ENCODE measurements at regions not wholly inside any gene's neighbourhood (a gene's known extent, or its start where the extent isn't known, plus 50 kb on each side); places are given as distances from the start of the nearest gene placed in this dataset.

GRCh38 chr9:111726949-111727348, 65.5 kb downstream of the GNG10 start:
- H4K20me1 ChIP-seq (ENCODE audit: control insufficient read depth, insufficient read depth, low read length, poor library complexity, severe bottlenecking), result no peaks in the 10 kb centered on the region
- peaks cover 0 to 2% of the 10 kb centered on the region in 2 experiments for H3K36me3 ChIP-seq (replicated peaks in 1 of 2; ENCODE audit: control extremely low read depth in 1 of 2, control insufficient read depth in 1 of 2, extremely low read depth in 1 of 2, insufficient read depth in 2 of 2, low read length in 1 of 2)
- no peak overlapping the region for H2AFZ ChIP-seq (ENCODE audit: insufficient read depth, low read depth, low read length, poor library complexity, severe bottlenecking)
- intact Hi-C loops (cut with micrococcal nuclease), result no loop called here
- H3K9ac ChIP-seq (ENCODE audit: low read length), result no peak overlapping the region
- TF ChIP-seq, protein P1, sequence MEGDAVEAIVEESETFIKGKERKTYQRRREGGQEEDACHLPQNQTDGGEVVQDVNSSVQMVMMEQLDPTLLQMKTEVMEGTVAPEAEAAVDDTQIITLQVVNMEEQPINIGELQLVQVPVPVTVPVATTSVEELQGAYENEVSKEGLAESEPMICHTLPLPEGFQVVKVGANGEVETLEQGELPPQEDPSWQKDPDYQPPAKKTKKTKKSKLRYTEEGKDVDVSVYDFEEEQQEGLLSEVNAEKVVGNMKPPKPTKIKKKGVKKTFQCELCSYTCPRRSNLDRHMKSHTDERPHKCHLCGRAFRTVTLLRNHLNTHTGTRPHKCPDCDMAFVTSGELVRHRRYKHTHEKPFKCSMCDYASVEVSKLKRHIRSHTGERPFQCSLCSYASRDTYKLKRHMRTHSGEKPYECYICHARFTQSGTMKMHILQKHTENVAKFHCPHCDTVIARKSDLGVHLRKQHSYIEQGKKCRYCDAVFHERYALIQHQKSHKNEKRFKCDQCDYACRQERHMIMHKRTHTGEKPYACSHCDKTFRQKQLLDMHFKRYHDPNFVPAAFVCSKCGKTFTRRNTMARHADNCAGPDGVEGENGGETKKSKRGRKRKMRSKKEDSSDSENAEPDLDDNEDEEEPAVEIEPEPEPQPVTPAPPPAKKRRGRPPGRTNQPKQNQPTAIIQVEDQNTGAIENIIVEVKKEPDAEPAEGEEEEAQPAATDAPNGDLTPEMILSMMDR (IDR thresholded peaks at IDR 0.05), result no peak
- no peak for TF ChIP-seq EZH2 (IDR thresholded peaks at IDR 0.05; ENCODE audit: borderline replicate concordance, insufficient read depth, low read depth, low read length, poor library complexity, severe bottlenecking)
- peaks cover 4% of the 10 kb centered on the region for H3K9me3 Mint-ChIP-seq (ENCODE audit: insufficient read depth)
- H3K4me1 ChIP-seq (ENCODE audit: control insufficient read depth in 2 of 2, insufficient read depth in 2 of 2, low read length in 2 of 2), result no peaks in the 10 kb centered on the region
- H3K4me1 Mint-ChIP-seq, result no peaks in the 10 kb centered on the region
- no peak overlapping the region for H3K27ac Mint-ChIP-seq
- no peaks in the 10 kb centered on the region for H3K79me2 ChIP-seq (ENCODE audit: control insufficient read depth, insufficient read depth, low read length)
- no peak for ATAC-seq (ENCODE audit: low read depth)
- no peak overlapping the region for H3K4me3 ChIP-seq (ENCODE audit: control extremely low read depth in 1 of 5, extremely low read depth in 1 of 5, insufficient read depth in 1 of 5, low read depth in 2 of 5, low read length in 4 of 5)
- no peaks in the 10 kb centered on the region for H3K27me3 Mint-ChIP-seq
- H3K4me2 ChIP-seq (replicated peaks; ENCODE audit: low read depth, low read length, poor library complexity, severe bottlenecking), result no peak overlapping the region
- H3K4me3 Mint-ChIP-seq, result no peak overlapping the region
- DNase-seq, result no peak
- H3K27ac ChIP-seq (ENCODE audit: low read length in 2 of 2), result no peak overlapping the region
- ChIA-PET CTCF (no interaction called here), POLR2A (no interaction called here)
- H3K27me3 ChIP-seq (replicated peaks in 1 of 4; ENCODE audit: control extremely low read depth in 1 of 4, control insufficient read depth in 3 of 4, insufficient read depth in 4 of 4, low read length in 3 of 4), result no peaks in the 10 kb centered on the region
- peaks cover 0 to 7% (median 3%) of the 10 kb centered on the region in 3 donors for H3K9me3 ChIP-seq (ENCODE audit: control extremely low read depth in 1 of 3, control insufficient read depth in 2 of 3, insufficient read depth in 1 of 3, low read length in 2 of 3)

GRCh38 chr9:111720174-111720573, 58.8 kb downstream of the GNG10 start:
- H3K4me3 Mint-ChIP-seq, result no peak overlapping the region
- CTCF ChIA-PET, result interaction anchor here (1.1 kb wide), 1 partner anchor 122 kb away, joined by 3 read pairs; no protein-coding TSS in a partner anchor
- peaks cover 0 to 2% of the 10 kb centered on the region in 2 experiments for H3K36me3 ChIP-seq (replicated peaks in 1 of 2; ENCODE audit: control extremely low read depth in 1 of 2, control insufficient read depth in 1 of 2, extremely low read depth in 1 of 2, insufficient read depth in 2 of 2, low read length in 1 of 2)
- no peaks in the 10 kb centered on the region for H3K27me3 ChIP-seq (replicated peaks in 1 of 4; ENCODE audit: control extremely low read depth in 1 of 4, control insufficient read depth in 3 of 4, insufficient read depth in 4 of 4, low read length in 3 of 4)
- H3K9me3 Mint-ChIP-seq (ENCODE audit: insufficient read depth), result no peaks in the 10 kb centered on the region
- no peak for ATAC-seq (ENCODE audit: low read depth)
- no peak overlapping the region for H3K4me3 ChIP-seq (ENCODE audit: control extremely low read depth in 1 of 5, extremely low read depth in 1 of 5, insufficient read depth in 1 of 5, low read depth in 2 of 5, low read length in 4 of 5)
- no peaks in the 10 kb centered on the region for H4K20me1 ChIP-seq (ENCODE audit: control insufficient read depth, insufficient read depth, low read length, poor library complexity, severe bottlenecking)
- no peaks in the 10 kb centered on the region for H3K4me1 ChIP-seq (ENCODE audit: control insufficient read depth in 2 of 2, insufficient read depth in 2 of 2, low read length in 2 of 2)
- no peak for DNase-seq
- H3K79me2 ChIP-seq (ENCODE audit: control insufficient read depth, insufficient read depth, low read length), result no peaks in the 10 kb centered on the region
- no peak overlapping the region for H3K27ac ChIP-seq (ENCODE audit: low read length in 2 of 2)
- no peak for TF ChIP-seq EZH2 (IDR thresholded peaks at IDR 0.05; ENCODE audit: borderline replicate concordance, insufficient read depth, low read depth, low read length, poor library complexity, severe bottlenecking)
- TF ChIP-seq, protein P1 (IDR thresholded peaks at IDR 0.05), result no peak
- intact Hi-C loops (cut with micrococcal nuclease), result no loop called here
- no peaks in the 10 kb centered on the region for H3K9me3 ChIP-seq (ENCODE audit: control extremely low read depth in 1 of 3, control insufficient read depth in 2 of 3, insufficient read depth in 1 of 3, low read length in 2 of 3)
- no peak overlapping the region for H3K4me2 ChIP-seq (replicated peaks; ENCODE audit: low read depth, low read length, poor library complexity, severe bottlenecking)
- no peak overlapping the region for H2AFZ ChIP-seq (ENCODE audit: insufficient read depth, low read depth, low read length, poor library complexity, severe bottlenecking)
- H3K27me3 Mint-ChIP-seq, result no peaks in the 10 kb centered on the region
- H3K27ac Mint-ChIP-seq, result no peak overlapping the region
- H3K4me1 Mint-ChIP-seq, result no peaks in the 10 kb centered on the region
- H3K9ac ChIP-seq (ENCODE audit: low read length), result no peak overlapping the region
- POLR2A ChIA-PET, result no interaction called here
